OCI-LY3 (cell line): ENCODE measurements at regions not wholly inside any gene's neighbourhood (a gene's known extent, or its start where the extent isn't known, plus 50 kb on each side); places are given as distances from the start of the nearest gene placed in this dataset.

Source experiments
- CTCF ChIP-seq: fragments of 200-600, 300-600 bp; sonication (generic); IDR thresholded peaks from 2 replicates; pipeline ENCODE4 v1.5.1; 2014; ENCODE audit warnings: antibody characterized with exemption, low read length, low read depth
- EZH2phosphoT487 ChIP-seq: fragments of 200-600 bp; shearing (Covaris generic); IDR thresholded peaks from 2 replicates; pipeline ENCODE4 v1.6.1; 2018; ENCODE audit warnings: antibody characterized with exemption, mixed run types, low read depth

- no peak for TF ChIP-seq CTCF
- TF ChIP-seq EZH2phosphoT487: no peak
These were observed 1113.9 kb upstream of the ACVR2A start for GRCh38 chr2:146730882-146731281.
